NCI-H69 (cell line): ENCODE measurements at regions not wholly inside any gene's neighbourhood (a gene's known extent, or its start where the extent isn't known, plus 50 kb on each side); places are given as distances from the start of the nearest gene placed in this dataset.
"Not testable (repeated sequence)": the region's sequence is repeated elsewhere in the genome, so short reads cannot be mapped to it uniquely, and the experiment has no call there.

Experiments used
- DNase-seq: peaks from one replicate; lab custom pipeline; 2025; lab: John Stamatoyannopoulos, UW

GRCh38 chr5:98372351-98372750 is 401.1 kb upstream of the RGMB start:
- no peak for DNase-seq

DNA sequence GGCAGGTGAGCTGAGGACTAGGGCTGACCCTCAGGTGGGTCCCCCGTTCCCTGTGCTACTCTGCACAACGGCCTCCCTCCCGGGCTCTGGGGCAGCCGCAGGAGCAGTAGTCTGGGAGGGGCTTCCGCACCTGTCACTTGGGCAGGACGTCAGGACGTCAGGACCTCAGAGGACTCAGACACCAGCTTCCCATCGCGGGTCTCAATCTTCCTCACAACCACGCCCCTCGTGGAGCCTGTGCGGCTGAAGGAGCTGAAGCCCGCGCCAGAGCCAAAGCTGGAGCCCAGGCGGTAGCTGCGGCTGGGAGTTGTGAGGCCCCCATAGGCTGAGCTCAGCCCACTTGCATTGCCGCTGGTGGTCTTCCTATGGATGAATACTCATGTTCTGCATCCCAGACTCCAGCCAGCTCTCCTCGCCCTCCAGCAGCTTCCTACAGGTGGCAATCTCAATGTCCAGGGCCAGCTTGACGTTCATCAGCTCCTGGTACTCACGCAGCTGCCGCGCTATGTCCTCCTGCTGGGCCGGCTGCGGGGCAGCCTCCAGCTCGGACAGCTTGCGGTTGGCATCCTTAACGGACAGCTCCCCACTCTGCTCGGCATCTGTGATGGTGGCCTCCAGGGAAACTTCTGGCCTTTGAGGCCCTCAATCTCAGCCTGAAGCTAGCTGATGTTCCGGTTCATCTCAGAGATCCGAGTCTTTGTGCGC is 381.4 kb upstream of the RGMB start:
- DNase-seq, result no peak

DNA sequence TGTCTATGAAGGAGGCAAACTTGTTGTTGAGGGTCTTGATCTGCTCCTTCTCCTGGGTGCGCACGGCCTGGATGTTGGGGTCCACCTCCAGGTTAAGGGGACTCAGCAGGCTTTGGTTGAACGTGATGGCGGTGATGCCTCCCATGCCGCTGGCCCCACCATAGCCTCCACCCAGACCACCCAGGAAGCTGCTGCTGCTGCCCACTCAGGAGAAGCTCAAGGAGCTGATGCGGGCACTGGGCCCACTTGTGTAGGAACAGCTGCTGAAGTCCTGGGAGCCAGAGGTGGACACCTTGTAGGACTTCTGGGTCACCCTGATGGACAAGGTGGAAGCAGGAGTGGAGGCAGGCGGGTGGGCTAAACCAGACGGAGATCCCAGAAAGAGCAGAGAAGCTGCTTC is 380.3 kb upstream of the RGMB start:
- DNase-seq, result not testable (repeated sequence)

DNA sequence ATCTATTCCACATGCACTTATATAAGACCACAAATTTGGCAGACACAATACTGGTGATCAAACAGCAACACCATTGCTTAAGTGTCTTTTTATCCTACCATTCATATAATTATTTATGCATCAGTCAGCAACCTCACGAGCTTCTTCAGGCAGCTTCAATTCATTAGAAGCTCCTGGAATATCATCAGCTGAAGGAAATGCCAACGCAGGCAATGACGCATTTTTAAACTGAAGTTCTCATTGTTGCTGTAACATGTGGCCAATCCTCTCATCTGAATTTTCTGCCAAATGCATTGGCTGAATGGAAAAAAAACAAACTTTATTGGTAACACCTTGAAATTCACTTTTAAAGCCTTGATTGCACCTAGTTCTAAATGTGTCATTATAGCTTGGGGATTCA is 376.4 kb upstream of the RGMB start:
- DNase-seq, result no peak

DNA sequence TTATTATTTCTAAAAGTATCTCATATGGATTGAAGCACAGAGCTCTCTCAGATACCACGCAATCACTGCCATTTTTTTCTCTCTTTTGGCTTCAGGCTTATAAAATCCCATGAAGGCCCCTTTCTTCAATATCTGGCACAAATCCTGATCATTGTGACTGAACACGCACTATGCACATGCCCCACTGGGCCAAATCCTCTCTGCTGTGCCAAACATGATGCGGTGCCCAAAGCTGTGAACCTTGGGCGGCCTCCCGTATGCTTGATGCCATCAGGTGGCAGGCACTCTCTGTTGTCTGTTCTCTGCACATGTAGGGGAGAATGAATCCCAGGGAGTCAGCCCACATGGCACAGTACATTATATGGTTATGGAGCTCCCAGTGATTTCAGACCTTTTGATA is 375.0 kb upstream of the RGMB start:
- no peak for DNase-seq

- DNase-seq, result no peak
Measured at GRCh38 chr5:98401656-98402055, 371.8 kb upstream of the RGMB start.

GRCh38 chr5:98402130-98402529 is 371.3 kb upstream of the RGMB start:
- DNase-seq, result peak; percentile 13

GRCh38 chr5:98403131-98403530 is 370.3 kb upstream of the RGMB start:
- DNase-seq, result no peak

GRCh38 chr5:98414938-98415337 is 358.5 kb upstream of the RGMB start:
- no peak for DNase-seq

- peak; percentile 60 for DNase-seq
Measured at GRCh38 chr5:98415663-98416062, 357.8 kb upstream of the RGMB start.

GRCh38 chr5:98416541-98416940 is 356.9 kb upstream of the RGMB start:
- no peak for DNase-seq

DNA sequence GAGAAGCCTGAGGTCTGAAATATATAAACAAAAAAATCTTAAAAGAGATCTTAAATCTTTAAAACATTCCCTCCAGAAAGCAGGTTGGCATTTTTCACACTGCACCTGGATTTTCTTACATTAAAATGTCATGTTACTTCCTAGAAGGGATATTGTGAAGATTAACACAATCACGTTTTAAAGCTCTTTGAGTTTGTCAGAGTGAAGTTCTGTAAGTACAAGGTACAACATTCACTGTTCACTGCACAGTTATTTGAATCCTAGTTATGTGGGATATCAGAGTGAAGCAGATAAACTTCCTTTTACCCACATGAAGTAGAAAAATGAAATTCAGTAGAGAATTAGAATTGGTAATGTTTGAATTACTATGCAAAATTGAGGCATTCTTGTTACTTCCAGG is 353.6 kb upstream of the RGMB start:
- no peak for DNase-seq

GRCh38 chr5:98424681-98425450 is 348.6 kb upstream of the RGMB start:
- peak; percentile 15 for DNase-seq

GRCh38 chr5:98425640-98426039 is 347.8 kb upstream of the RGMB start:
- DNase-seq, result no peak

DNA sequence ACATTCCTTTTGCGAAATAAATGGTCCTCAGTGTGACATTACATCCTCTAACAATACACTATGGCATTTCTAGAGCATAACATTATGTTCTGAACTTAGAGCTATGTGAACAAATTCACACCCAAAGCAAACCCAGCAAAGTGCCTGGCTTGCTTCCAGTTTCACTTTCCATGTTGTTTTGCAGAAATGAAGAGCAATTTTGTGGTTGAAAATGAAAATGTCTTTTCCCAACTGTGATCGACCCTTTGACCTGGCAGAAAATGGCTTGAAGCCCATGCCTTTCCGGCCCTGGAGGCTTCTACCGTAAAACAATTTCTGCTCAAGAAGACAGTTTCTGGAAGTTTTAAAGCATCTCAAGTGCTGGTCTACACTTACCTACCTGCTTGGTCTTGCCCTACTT is 344.7 kb upstream of the RGMB start:
- no peak for DNase-seq

DNA sequence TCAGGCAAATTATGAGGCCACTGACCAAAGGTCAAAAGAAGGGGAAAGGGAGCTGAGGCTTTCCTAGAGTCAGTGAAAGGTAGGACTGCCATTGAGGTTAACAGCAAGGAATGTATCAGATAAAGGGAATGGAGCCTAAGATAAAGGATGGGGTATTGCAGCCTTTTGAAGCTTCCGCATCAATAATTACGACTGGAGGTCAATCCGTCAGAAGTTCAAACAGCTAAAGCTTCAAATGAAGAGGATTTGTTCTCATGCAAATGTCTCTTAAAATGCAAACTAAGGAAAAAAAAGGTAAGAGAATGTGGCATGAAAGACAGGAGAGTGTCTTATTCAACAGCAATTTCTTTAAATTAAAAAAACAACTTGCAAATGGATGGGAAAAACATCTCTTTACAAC is 341.1 kb upstream of the RGMB start:
- DNase-seq, result no peak

GRCh38 chr5:98433022-98433421 is 340.4 kb upstream of the RGMB start:
- DNase-seq, result no peak

- no peak for DNase-seq
Measured at GRCh38 chr5:98433673-98434072, 339.8 kb upstream of the RGMB start.

DNA sequence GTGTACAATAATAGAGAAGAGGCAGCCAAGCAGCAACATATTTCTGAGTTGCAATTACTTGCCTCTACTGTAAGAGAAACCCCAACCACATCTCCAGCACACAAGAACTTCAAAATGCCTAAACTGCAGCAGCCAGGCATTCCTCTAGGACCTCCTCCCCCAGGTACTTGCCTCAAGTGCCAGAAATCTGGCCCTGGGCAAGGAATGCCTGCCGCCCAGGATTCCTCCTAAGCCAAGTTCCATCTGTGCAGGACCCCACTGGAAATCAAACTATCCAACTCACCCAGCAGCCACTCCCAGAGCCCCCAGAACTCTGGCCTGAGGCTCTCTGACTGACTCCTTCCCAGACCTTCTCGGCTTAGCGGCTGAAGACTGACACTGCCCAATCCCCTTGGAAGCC is 336.8 kb upstream of the RGMB start:
- DNase-seq, result no peak

DNA sequence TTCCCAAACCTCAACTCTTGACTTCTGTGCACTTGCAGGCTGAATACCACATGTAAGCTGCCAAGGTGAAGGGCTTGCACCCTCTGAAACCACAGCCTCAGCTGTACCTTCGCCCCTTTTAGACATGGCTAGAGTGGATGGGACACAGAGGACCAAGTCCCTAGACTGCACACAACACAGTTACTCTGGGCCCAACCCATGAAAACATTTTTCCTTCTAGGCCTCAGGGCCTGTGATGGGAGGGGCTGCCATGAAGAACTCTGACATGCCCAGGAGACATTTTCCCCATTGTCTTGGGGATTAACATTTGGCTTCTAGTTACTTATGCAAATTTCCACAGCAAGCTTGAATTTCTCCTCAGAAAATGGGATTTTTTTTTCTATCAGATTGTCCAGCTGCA is 331.0 kb upstream of the RGMB start:
- DNase-seq, result no peak

- no peak for DNase-seq
Measured at GRCh38 chr5:98443881-98444280, 329.6 kb upstream of the RGMB start.

GRCh38 chr5:98453296-98453695 is 320.2 kb upstream of the RGMB start:
- DNase-seq, result no peak

DNA sequence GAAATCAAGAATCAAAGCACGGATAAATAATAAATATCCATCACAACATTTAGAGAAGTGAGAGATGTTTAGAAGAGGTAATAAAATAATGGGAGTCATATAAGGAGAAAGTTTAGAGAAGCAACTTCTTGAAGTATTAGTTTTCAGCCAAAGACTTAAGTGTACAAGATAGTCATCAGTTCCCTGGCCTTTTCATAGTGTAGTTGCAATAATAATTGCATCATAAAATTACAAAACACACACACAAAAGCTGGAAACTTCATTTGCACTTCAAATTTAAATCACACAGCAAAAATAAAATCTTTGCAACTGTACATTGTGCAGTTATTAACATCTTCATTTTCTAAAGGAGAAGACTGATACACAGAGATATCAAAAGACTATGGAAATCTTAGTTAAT is 319.1 kb upstream of the RGMB start:
- DNase-seq, result no peak

DNA sequence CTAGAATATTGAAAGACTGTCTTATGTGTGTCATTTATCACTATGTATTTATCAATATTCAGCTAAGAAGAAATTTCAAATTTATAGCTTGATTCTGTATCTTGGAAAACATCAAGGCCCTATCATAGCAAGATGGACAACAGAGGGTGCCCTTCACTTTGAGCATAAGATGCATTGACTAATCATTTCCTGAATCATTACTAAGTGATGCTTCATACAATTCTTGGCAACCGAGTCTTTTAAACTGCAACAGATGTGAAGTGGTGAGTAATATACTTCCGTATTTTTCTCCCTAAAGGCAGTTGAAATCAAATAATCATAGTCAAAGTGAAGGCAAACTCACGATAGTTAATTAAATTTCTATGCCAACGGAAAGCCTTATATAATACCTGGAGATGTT is 318.6 kb upstream of the RGMB start:
- peak; percentile 52 for DNase-seq
